ENCODE measurements at regions not wholly inside any gene's neighbourhood (a gene's known extent, or its start where the extent isn't known, plus 50 kb on each side); places are given as distances from the start of the nearest gene placed in this dataset.

DNA sequence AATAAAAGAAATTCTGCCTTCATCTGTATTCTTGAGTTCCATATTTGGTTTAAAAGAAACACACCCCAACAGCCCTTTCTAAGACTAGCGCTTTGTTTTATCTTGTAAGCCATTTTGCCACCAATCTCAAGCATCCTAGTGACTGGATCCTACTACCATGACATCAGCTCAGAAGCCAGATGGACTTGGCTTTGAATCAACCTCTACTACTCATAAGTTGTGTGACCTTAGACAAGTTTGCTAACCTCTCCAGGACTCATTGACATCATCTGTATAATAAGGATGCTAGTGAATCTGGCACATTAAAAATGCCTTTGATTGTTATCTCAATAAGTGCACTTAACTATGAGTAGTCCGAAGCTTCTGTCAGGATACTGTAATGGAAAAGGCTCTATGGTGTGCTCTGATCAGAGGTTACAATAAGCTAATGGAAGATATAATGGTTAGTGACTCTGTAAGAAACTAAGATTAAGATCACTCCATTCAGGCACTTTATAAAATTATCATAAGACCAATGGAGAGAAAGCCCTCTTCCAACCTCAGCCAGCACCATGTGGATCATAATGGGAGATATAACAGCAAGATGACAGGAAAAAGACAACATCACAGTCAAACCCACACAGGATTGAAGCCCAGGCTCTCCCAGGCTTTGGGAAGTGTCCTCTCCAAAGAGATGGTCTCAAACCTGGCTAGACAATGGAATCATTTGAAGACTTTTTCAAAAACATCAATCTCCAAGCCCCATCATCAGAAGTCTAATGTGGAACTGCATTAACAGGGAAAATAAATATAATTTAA lies 180.6 kb upstream of the MIR17HG start:
- Histone ChIP-seq H3K9me3 (replicated peaks; ENCODE audit: control insufficient read depth, insufficient read depth, low read depth, low read length) (no peaks in the 10 kb centered on the region; the same call in 1 of the 2 replicates), H3K27ac (ENCODE audit: extremely low read depth, low read depth, low read length) (no peak overlapping the region), H3K27me3 (ENCODE audit: control insufficient read depth in 2 of 2, insufficient read depth in 2 of 2, low read length in 2 of 2) (no peaks in the 10 kb centered on the region), H3K4me2 (ENCODE audit: insufficient read depth, low read length) (no peak overlapping the region), H3K79me2 (ENCODE audit: control insufficient read depth, insufficient read depth, low read length) (no peaks in the 10 kb centered on the region), H3K9ac (ENCODE audit: insufficient read depth in 1 of 2, low read depth in 2 of 2, low read length in 2 of 2) (no peak overlapping the region), H3K4me3 (no peak overlapping the region), H3K4me1 (replicated peaks in 1 of 2; ENCODE audit: control insufficient read depth in 2 of 2, insufficient read depth in 2 of 2, low read length in 2 of 2) (no peaks in the 10 kb centered on the region), H4K20me1 (replicated peaks; ENCODE audit: control insufficient read depth, insufficient read depth, low read length) (no peaks in the 10 kb centered on the region), H2AFZ (ENCODE audit: low read depth, low read length) (no peak overlapping the region), H3K36me3 (ENCODE audit: control insufficient read depth, insufficient read depth, low read length) (no peaks in the 10 kb centered on the region), H3K9me1 (ENCODE audit: control insufficient read depth, insufficient read depth, low read length) (no peaks in the 10 kb centered on the region)
- BruUV-seq (replicated peaks) = no TSS peak
- ATAC-seq (no peak), FAIRE-seq (no peak), DNase-seq (ENCODE audit: extremely low read depth in 1 of 4, low spot score in 3 of 4) (no peak)
- in situ Hi-C loops (cut with MboI) = no loop called here
- POLR2A ChIA-PET = no interaction called here
- TF ChIP-seq TBP (optimal IDR thresholded peaks at IDR 0.05; ENCODE audit: low read depth, low read length) = no peak
- 0 out of 2 replicates have a peak, but pooled peaks have one; percentile 52 for TF ChIP-seq TFAM (CRISPR knock-in tag; conservative IDR thresholded peaks at IDR 0.05)
- intact Hi-C loops (cut with micrococcal nuclease) = loop anchor here (5.0 kb wide), 1 partner anchor 50 kb away; no protein-coding TSS in a partner anchor
- CTCF ChIA-PET (ENCODE audit: low intra/inter-chr PET ratio) = no interaction called here
- 2% methylated on average over 2 of the region's 2 CpGs for WGBS (ENCODE audit: insufficient coverage, low coverage, missing lambda C conversion rate)

DNA sequence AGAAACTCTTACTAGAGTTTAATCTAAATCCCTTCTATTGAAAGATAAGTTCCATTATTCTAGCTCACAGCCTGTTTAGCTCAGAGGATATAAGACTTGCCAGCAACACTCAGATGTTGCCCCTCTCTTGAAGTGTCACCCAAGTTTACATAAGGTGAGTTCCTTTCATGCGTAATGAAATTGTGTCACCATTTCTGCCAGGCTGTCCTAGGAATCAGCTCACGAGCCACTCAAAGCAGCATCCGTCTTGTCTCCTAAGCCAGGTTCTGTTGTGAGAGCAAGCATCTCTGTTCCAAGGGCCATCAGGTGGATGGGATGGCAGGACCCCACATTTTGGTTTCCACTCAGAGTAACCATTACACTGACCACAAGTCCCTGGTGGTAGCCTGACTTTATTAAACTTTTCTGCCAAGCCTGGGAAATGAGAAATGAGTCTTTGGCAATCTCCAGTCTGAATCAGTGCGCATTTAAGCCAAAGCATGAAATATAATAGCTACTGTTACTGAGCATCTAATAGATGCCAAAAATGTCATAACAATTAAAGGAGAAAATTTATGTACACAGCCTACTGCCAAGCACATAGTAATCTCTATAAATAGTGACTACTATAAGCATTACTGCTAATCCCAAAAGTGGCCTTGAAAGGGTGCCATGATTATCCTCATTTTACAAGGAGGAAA lies 179.6 kb upstream of the MIR17HG start:
- WGBS (ENCODE audit: insufficient coverage, low coverage, missing lambda C conversion rate) = 2% methylated on average over 4 of the region's 4 CpGs
- H3K9ac ChIP-seq (ENCODE audit: insufficient read depth in 1 of 2, low read depth in 2 of 2, low read length in 2 of 2) = no peak overlapping the region
- CTCF ChIA-PET (ENCODE audit: low intra/inter-chr PET ratio) = no interaction called here
- in situ Hi-C loops (cut with MboI) (no loop called here), intact Hi-C loops (cut with micrococcal nuclease) (loop anchor here (5.0 kb wide), 1 partner anchor 49 kb away; no protein-coding TSS in a partner anchor)
- no peak overlapping the region for H3K4me3 ChIP-seq
- no peaks in the 10 kb centered on the region for H3K4me1 ChIP-seq (replicated peaks in 1 of 2; ENCODE audit: control insufficient read depth in 2 of 2, insufficient read depth in 2 of 2, low read length in 2 of 2)
- H3K9me1 ChIP-seq (ENCODE audit: control insufficient read depth, insufficient read depth, low read length) = no peaks in the 10 kb centered on the region
- TF ChIP-seq ZNF695 (CRISPR knock-in tag; IDR thresholded peaks at IDR 0.05) (no peak), ID3 (CRISPR knock-in tag; IDR thresholded peaks at IDR 0.05) (0 out of 2 replicates have a peak, but pooled peaks have one; percentile 21), ID3 (tag; IDR thresholded peaks at IDR 0.05) (no peak), ZNF830 (CRISPR knock-in tag; IDR thresholded peaks at IDR 0.05) (0 out of 2 replicates have a peak, but pooled peaks have one; percentile 31), IRF2 (CRISPR knock-in tag; IDR thresholded peaks at IDR 0.05) (peak; percentile 65; the same call in 1 of the 2 replicates), CBX5 (IDR thresholded peaks at IDR 0.05; ENCODE audit: borderline replicate concordance, low read depth) (no peak)
- TF ChIP-seq, protein P1, sequence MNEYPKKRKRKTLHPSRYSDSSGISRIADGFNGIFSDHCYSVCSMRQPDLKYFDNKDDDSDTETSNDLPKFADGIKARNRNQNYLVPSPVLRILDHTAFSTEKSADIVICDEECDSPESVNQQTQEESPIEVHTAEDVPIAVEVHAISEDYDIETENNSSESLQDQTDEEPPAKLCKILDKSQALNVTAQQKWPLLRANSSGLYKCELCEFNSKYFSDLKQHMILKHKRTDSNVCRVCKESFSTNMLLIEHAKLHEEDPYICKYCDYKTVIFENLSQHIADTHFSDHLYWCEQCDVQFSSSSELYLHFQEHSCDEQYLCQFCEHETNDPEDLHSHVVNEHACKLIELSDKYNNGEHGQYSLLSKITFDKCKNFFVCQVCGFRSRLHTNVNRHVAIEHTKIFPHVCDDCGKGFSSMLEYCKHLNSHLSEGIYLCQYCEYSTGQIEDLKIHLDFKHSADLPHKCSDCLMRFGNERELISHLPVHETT (CRISPR knock-in tag; conservative IDR thresholded peaks at IDR 0.05 in 1 of 2, IDR thresholded peaks at IDR 0.05 in 1 of 2) = 0 out of 4 replicates have a peak, but pooled peaks of 1 of the 2 experiments have one; percentile 13
- H3K4me2 ChIP-seq (ENCODE audit: insufficient read depth, low read length) = no peak overlapping the region
- H3K79me2 ChIP-seq (ENCODE audit: control insufficient read depth, insufficient read depth, low read length) = no peaks in the 10 kb centered on the region
- H3K9me3 ChIP-seq (replicated peaks; ENCODE audit: control insufficient read depth, insufficient read depth, low read depth, low read length) = no peaks in the 10 kb centered on the region
- no peak overlapping the region for H2AFZ ChIP-seq (ENCODE audit: low read depth, low read length)
- H4K20me1 ChIP-seq (replicated peaks; ENCODE audit: control insufficient read depth, insufficient read depth, low read length) = no peaks in the 10 kb centered on the region
- H3K27ac ChIP-seq (ENCODE audit: extremely low read depth, low read depth, low read length) = no peak overlapping the region
- POLR2A ChIA-PET = no interaction called here
- H3K36me3 ChIP-seq (ENCODE audit: control insufficient read depth, insufficient read depth, low read length) = no peaks in the 10 kb centered on the region
- FAIRE-seq (no peak), ATAC-seq (no peak), DNase-seq (ENCODE audit: extremely low read depth in 1 of 4, low spot score in 3 of 4) (no peak)
- BruUV-seq (replicated peaks) = no TSS peak
- no peaks in the 10 kb centered on the region for H3K27me3 ChIP-seq (ENCODE audit: control insufficient read depth in 2 of 2, insufficient read depth in 2 of 2, low read length in 2 of 2)

Data from K562 (cell line).